Spleen (tissue), 11 donors: ENCODE measurements at regions not wholly inside any gene's neighbourhood (a gene's known extent, or its start where the extent isn't known, plus 50 kb on each side); places are given as distances from the start of the nearest gene placed in this dataset.
"Not testable (repeated sequence)": the region's sequence is repeated elsewhere in the genome, so short reads cannot be mapped to it uniquely, and the experiment has no call there.

Experiments
- DNase-seq: peaks from one replicate; pipeline ENCODE4 v3.0.0-alpha.2; 2020
- H3K27ac ChIP-seq, 8 donors: fragments of 200-600 bp; sonication (generic) in 7 of 8; 1 replicate in 4 of 8; 2 replicates in 4 of 8; pipeline versions ENCODE4 v1.5.0 to v1.8.0; 2016 to 2021; ENCODE audit warnings: inconsistent platforms in 4 of 8, mild to moderate bottlenecking in 4 of 8, moderate library complexity in 1 of 8
- H3K27me3 ChIP-seq, 7 donors: fragments of 200-600 bp; sonication (generic) in 6 of 7; replicated peaks in 1 of 7; 1 replicate in 4 of 7; 2 replicates in 3 of 7; pipeline versions ENCODE4 v1.5.0 to v1.8.0; 2016 to 2021; ENCODE audit warnings: inconsistent platforms in 3 of 7, mild to moderate bottlenecking in 1 of 7
- H3K36me3 ChIP-seq, 6 donors: fragments of 200-600 bp; sonication (generic) in 5 of 6; 1 replicate in 4 of 6; 2 replicates in 2 of 6; pipeline versions ENCODE4 v1.5.0 to v1.8.0; 2016 to 2021; ENCODE audit warnings: inconsistent platforms in 2 of 6
- H3K4me1 ChIP-seq, 6 donors: fragments of 200-600 bp; sonication (generic) in 5 of 6; 1 replicate in 3 of 6; 2 replicates in 3 of 6; pipeline versions ENCODE4 v1.5.0 to v1.8.0; 2016 to 2021; ENCODE audit warnings: inconsistent platforms in 3 of 6
- H3K4me3 ChIP-seq, 8 donors: fragments of 200-600 bp; sonication (generic) in 7 of 8; 1 replicate in 4 of 8; 2 replicates in 4 of 8; pipeline versions ENCODE4 v1.5.0 to v1.8.0; 2016 to 2021; ENCODE audit warnings: inconsistent platforms in 4 of 8, mild to moderate bottlenecking in 4 of 8, moderate library complexity in 2 of 8
- H3K9me3 ChIP-seq, 8 donors: fragments of 200-600 bp; sonication (generic) in 7 of 8; 1 replicate in 4 of 8; 2 replicates in 4 of 8; pipeline versions ENCODE4 v1.5.0 to v1.8.0; 2016 to 2021; ENCODE audit warnings: inconsistent platforms in 4 of 8
- POLR2A ChIP-seq, 3 donors: fragments of 450-650 bp; IDR thresholded peaks; one replicate each; pipeline ENCODE4 v1.5.1; 2017; ENCODE audit warnings: antibody characterized with exemption in 3 of 3, mild to moderate bottlenecking in 1 of 3
- POLR2AphosphoS5 ChIP-seq, 3 donors: sonication (generic); formaldehyde crosslinking; IDR thresholded peaks; one replicate each; pipeline ENCODE4 v1.5.1; 2017; ENCODE audit warnings: antibody characterized with exemption in 3 of 3
- WGBS, 5 donors: extraction: QIAGEN DNeasy Blood & Tissue Kit in 3 of 5; methylation state at CpG; one replicate each; pipeline versions ENCODE4 v1.1.5 to v1.1.7; 2013 to 2018; 5-methylcytosine and 5-hydroxymethylcytosine counted together
- intact Hi-C: fragments of 100-400 bp; cut with DNase I; formaldehyde crosslinking; loops from one replicate; pipeline ENCODE4 v1.15.0; 2023; ENCODE audit warnings: low total_unique reads
- TF ChIP-seq, protein P1 (sequence below), 11 experiments: fragments of 200-600 bp in 7 of 11; fragments of 450-650 bp in 4 of 11; sonication (generic) in 4 of 11; IDR thresholded peaks in 8 of 11; conservative IDR thresholded peaks in 3 of 11; 1 replicate in 7 of 11; 2 replicates in 4 of 11; pipeline versions ENCODE4 v1.4.0 to v1.8.0; 2016 to 2021; ENCODE audit warnings: antibody characterized with exemption in 11 of 11, inconsistent platforms in 4 of 11, mild to moderate bottlenecking in 1 of 11
- donor health status: healthy with polysubstance abuse.
- donor health status: DM: no; HTN: no; CAD: no; lungs with moderate emphysema.
- donor health status: DM: no; HTN: no; CAD: no.
- donor health status: Bipolar disorder and iron deficiency.
- donor health status: healthy.
- donor health status: DM: no; HTN: no; CAD: no.
- donor health status: DM: yes; HTN: yes; CAD: no.

DNA sequence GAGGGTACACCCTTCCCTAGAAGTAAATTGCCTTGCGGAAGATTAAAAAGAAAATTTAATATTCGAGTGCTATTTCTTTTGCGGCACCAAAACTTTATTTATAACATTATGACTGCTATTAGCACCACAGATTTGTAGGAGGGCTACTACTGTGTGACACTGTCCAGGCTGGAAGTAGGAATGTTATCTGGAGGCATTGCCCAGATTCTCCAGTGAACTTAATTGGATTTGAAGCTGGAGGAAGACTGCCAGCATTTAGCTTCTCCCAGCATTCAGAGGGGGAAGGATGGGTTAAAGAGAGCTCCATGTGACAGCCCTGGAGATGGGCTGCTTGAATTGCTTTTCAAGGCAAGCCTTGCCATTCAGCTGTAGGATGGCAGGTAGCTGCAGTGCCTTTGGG, 107.0 kb upstream of the RBM19 start:
- intact Hi-C loops: no loop called here

GRCh38 chr12:114069507-114069906, 103.4 kb upstream of the RBM19 start:
- TF ChIP-seq POLR2A (IDR thresholded peaks at IDR 0.05) (no peak), POLR2AphosphoS5 (IDR thresholded peaks at IDR 0.05) (no peak)
- TF ChIP-seq, protein P1, sequence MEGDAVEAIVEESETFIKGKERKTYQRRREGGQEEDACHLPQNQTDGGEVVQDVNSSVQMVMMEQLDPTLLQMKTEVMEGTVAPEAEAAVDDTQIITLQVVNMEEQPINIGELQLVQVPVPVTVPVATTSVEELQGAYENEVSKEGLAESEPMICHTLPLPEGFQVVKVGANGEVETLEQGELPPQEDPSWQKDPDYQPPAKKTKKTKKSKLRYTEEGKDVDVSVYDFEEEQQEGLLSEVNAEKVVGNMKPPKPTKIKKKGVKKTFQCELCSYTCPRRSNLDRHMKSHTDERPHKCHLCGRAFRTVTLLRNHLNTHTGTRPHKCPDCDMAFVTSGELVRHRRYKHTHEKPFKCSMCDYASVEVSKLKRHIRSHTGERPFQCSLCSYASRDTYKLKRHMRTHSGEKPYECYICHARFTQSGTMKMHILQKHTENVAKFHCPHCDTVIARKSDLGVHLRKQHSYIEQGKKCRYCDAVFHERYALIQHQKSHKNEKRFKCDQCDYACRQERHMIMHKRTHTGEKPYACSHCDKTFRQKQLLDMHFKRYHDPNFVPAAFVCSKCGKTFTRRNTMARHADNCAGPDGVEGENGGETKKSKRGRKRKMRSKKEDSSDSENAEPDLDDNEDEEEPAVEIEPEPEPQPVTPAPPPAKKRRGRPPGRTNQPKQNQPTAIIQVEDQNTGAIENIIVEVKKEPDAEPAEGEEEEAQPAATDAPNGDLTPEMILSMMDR (IDR thresholded peaks at IDR 0.05 in 8 of 11, conservative IDR thresholded peaks at IDR 0.05 in 3 of 11): no peak
- no peak for DNase-seq
- intact Hi-C loops: no loop called here
- no peaks in the 10 kb centered on the region for H3K4me1 ChIP-seq
- peaks cover 0 to 9% (median 5%) of the 10 kb centered on the region in 8 donors for H3K9me3 ChIP-seq
- no peak overlapping the region for H3K4me3 ChIP-seq
- peaks cover 0 to 16% (median 0%) of the 10 kb centered on the region in 7 donors for H3K27me3 ChIP-seq
- H3K36me3 ChIP-seq: no peaks in the 10 kb centered on the region
- H3K27ac ChIP-seq: no peak overlapping the region
- 73 to 78% (median 75%) methylated on average over 2 of the region's 2 CpGs for WGBS, 5 donors

More for the DNA sequence above, 107.0 kb upstream of the RBM19 start:
- Histone ChIP-seq H3K9me3 (no peaks in the 10 kb centered on the region), H3K4me1 (no peaks in the 10 kb centered on the region), H3K36me3 (no peaks in the 10 kb centered on the region), H3K27ac (no peak overlapping the region), H3K4me3 (no peak overlapping the region), H3K27me3 (peaks cover 0 to 9% (median 0%) of the 10 kb centered on the region in 7 donors)
- 95 to 100% (median 97%) methylated on average over 3 of the region's 3 CpGs for WGBS, 5 donors
- TF ChIP-seq, protein P1 (IDR thresholded peaks at IDR 0.05 in 8 of 11, conservative IDR thresholded peaks at IDR 0.05 in 3 of 11): no peak
- TF ChIP-seq POLR2A (IDR thresholded peaks at IDR 0.05): no peak
- TF ChIP-seq POLR2AphosphoS5 (IDR thresholded peaks at IDR 0.05): no peak
- no peak for DNase-seq

DNA sequence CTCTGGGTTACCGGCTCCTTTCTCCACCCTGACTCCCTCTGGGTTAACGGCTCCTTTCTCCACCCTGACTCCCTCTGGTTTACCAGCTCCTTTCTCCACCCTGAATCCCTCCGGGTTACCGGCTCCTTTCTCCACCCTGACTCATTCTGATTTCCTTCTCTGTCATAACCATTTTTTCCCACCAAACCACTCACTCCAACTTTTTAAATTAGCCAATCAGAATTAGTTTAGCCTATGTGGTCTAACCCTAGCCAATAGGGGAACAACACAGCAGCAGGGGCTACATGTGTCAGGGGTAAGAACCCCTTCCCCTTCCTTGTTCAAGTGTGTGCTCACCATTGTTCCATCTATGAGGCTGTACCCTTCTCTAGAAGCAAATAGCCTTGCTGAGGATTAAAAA, 98.4 kb upstream of the RBM19 start:
- WGBS, 5 donors: 48 to 97% (median 73%) methylated on average over 3 to 4 of the region's 4 CpGs
- Histone ChIP-seq H3K27ac (no peak overlapping the region), H3K9me3 (peaks cover 0 to 38% (median 19%) of the 10 kb centered on the region in 8 donors), H3K36me3 (no peaks in the 10 kb centered on the region), H3K4me3 (no peak overlapping the region), H3K27me3 (peaks cover 0 to 7% (median 0%) of the 10 kb centered on the region in 7 donors), H3K4me1 (no peaks in the 10 kb centered on the region)
- TF ChIP-seq POLR2A (IDR thresholded peaks at IDR 0.05) (no peak), POLR2AphosphoS5 (IDR thresholded peaks at IDR 0.05) (no peak)
- TF ChIP-seq, protein P1 (IDR thresholded peaks at IDR 0.05 in 8 of 11, conservative IDR thresholded peaks at IDR 0.05 in 3 of 11): no peak
- intact Hi-C loops: no loop called here
- no peak for DNase-seq

DNA sequence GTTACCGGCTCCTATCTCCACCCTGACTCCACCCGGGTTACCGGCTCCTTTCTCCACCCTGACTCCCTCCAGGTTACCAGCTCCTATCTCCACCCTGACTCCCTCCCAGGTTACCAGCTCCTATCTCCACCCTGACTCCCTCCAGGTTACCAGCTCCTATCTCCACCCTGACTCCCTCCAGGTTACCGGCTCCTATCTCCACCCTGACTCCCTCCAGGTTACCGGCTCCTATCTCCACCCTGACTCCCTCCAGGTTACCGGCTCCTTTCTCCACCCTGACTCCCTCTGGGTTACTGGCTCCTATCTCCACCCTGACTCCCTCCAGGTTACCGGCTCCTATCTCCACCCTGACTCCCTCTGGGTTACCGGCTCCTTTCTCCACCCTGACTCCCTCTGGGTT, 97.9 kb upstream of the RBM19 start:
- H3K27ac ChIP-seq, H3K36me3 ChIP-seq, intact Hi-C loops, DNase-seq, H3K27me3 ChIP-seq, H3K4me3 ChIP-seq, H3K4me1 ChIP-seq: not testable (repeated sequence)
- H3K9me3 ChIP-seq: peaks cover 0 to 41% (median 22%) of the 10 kb centered on the region in 8 donors
- 77 to 90% (median 86%) methylated on average over 5 to 8 of the region's 8 CpGs for WGBS, 5 donors

- peaks cover 0 to 46% (median 22%) of the 10 kb centered on the region in 8 donors for H3K9me3 ChIP-seq
- no peak for DNase-seq
- TF ChIP-seq POLR2AphosphoS5 (IDR thresholded peaks at IDR 0.05) (no peak), POLR2A (IDR thresholded peaks at IDR 0.05) (no peak)
- TF ChIP-seq, protein P1 (IDR thresholded peaks at IDR 0.05 in 8 of 11, conservative IDR thresholded peaks at IDR 0.05 in 3 of 11): no peak
- H3K4me1 ChIP-seq: no peaks in the 10 kb centered on the region
- no peak overlapping the region for H3K4me3 ChIP-seq
- H3K27ac ChIP-seq: no peak overlapping the region
- H3K27me3 ChIP-seq: peaks cover 0 to 7% (median 0%) of the 10 kb centered on the region in 7 donors
- intact Hi-C loops: no loop called here
- 70 to 95% (median 88%) methylated on average over 3 of the region's 3 CpGs for WGBS, 5 donors
- no peaks in the 10 kb centered on the region for H3K36me3 ChIP-seq
Observed at GRCh38 chr12:114063435-114063834, 97.3 kb upstream of the RBM19 start.

DNA sequence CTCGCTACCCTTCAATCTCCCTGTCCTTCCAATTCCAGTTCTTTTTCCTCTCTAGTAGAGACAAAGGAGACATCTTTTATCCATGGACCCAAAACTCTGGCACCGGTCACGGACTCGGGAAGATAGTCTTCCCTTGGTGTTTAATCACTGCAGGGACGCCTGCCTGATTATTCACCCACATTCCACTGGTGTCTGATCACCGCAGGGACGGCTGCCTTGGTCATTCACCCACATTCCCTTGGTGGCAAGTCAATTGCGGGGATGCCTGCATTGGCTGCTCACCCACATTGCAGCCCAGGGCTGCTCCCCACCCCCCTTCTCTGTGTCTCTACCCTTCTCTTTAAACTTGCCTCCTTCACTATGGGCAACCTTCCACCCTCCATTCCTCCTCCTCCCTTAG, 90.2 kb upstream of the RBM19 start:
- Histone ChIP-seq H3K27me3 (peaks cover 0 to 12% (median 0%) of the 10 kb centered on the region in 7 donors), H3K9me3 (peaks cover 0 to 30% (median 17%) of the 10 kb centered on the region in 8 donors)
- H3K4me1 ChIP-seq, H3K27ac ChIP-seq, H3K4me3 ChIP-seq, intact Hi-C loops, DNase-seq, H3K36me3 ChIP-seq: not testable (repeated sequence)
- 84 to 93% (median 88%) methylated on average over 8 of the region's 8 CpGs for WGBS, 5 donors
